ENCODE measurements at regions not wholly inside any gene's neighbourhood (a gene's known extent, or its start where the extent isn't known, plus 50 kb on each side); places are given as distances from the start of the nearest gene placed in this dataset.

- TF ChIP-seq, protein P1, sequence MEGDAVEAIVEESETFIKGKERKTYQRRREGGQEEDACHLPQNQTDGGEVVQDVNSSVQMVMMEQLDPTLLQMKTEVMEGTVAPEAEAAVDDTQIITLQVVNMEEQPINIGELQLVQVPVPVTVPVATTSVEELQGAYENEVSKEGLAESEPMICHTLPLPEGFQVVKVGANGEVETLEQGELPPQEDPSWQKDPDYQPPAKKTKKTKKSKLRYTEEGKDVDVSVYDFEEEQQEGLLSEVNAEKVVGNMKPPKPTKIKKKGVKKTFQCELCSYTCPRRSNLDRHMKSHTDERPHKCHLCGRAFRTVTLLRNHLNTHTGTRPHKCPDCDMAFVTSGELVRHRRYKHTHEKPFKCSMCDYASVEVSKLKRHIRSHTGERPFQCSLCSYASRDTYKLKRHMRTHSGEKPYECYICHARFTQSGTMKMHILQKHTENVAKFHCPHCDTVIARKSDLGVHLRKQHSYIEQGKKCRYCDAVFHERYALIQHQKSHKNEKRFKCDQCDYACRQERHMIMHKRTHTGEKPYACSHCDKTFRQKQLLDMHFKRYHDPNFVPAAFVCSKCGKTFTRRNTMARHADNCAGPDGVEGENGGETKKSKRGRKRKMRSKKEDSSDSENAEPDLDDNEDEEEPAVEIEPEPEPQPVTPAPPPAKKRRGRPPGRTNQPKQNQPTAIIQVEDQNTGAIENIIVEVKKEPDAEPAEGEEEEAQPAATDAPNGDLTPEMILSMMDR (IDR thresholded peaks at IDR 0.05), result no peak
- no peak for TF ChIP-seq POLR2A (IDR thresholded peaks at IDR 0.05)
Observed at GRCh38 chr9:134544388-134545214, 97.0 kb upstream of the COL5A1 start.
